Activated CD8-positive, alpha-beta memory T cell treated with anti-CD3 and anti-CD28 coated beads, Interleukin-2, amount 50 U/mL, for 24 hours (primary cell): ENCODE measurements at regions not wholly inside any gene's neighbourhood (a gene's known extent, or its start where the extent isn't known, plus 50 kb on each side); places are given as distances from the start of the nearest gene placed in this dataset.
"Not testable (repeated sequence)": the region's sequence is repeated elsewhere in the genome, so short reads cannot be mapped to it uniquely, and the experiment has no call there.

Experiments used
- DNase-seq: peaks from one replicate; pipeline ENCODE4 v3.0.0-alpha.2; 2020; ENCODE audit errors: extremely low read depth

DNA sequence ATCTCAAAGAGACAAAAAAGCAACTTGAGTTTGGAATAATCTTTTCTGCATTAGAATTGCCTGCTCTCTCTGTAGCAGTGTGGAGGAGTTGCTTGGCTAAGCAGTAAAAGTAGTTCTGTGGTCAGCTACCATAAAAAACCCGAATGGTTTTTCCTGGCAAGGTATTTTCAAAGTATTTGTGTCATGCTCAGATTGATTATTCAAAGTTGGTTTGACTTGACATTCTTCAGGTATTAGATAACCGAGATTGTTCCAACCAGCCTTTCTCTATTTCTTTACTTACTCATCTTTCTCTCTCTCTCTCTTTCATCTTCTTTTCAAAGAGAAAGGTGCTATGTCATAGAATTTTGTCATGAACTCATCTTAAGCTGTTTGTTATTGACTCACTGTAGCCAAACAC lies 404.9 kb downstream of the CPS1 start:
- DNase-seq = no peak

DNA sequence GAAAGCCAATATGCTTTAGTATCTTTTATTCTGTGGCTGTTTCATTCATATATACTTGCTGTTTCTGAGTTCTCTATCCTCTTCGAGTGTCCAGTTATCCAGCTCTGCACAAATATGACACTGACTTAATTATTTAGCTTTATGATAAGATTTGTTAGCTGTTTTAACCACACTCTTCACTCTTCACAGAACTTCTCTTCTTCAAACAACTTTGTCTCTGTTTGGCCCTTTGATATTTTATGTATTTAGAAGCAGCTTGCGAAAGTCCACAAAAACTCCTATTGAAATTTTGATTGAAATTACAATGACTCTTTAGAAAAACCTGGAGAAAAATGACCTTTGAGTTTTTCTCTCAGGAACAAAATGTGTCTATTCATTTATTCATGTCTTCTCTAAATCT lies 407.0 kb downstream of the CPS1 start:
- DNase-seq = no peak

DNA sequence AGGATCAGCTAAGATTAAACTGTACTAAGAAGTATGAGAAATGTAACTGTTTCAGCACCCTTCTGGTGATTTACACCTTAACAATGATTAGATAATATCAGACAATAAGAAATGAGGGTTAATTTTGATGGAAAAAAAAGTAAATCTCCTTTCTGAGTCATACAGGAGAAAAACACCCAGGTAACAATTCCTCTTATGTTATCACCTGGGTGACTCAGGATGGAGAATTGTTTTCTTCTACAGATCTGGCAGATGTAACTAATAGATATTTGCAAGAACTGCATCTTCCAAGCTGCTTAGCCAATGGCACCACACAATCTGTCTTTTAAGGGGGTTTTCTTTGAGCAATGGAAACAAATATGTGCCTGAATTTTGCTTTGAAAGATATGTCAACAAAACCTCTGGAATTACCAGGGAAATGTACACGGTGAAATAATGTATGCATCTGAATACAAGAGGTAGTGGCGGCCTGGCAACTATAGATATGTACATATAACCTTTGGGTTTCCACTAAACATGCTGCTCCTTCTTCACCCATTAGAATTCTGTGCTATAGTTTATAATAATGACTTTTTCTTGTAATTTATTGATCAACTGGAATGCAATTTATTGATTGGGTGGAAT lies 407.9 kb downstream of the CPS1 start:
- no peak for DNase-seq

DNA sequence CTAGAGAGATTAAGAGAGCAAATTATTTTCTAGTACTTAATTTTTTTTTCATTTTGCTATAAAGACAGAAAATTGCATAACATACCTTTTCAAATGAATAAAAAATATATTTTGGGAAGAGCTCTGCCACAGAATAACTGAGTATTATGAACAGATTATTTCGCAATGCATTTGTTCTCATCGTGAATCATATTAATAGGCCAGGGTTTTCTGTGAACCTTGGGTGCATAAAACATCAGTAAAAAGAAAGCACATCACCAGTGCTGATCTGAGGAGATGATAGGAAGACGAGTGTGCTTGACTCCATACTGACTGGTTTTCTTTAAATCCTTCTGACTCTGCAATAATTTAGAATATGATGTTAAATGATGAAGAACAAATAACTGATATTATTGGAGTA lies 409.1 kb downstream of the CPS1 start:
- DNase-seq = no peak

DNA sequence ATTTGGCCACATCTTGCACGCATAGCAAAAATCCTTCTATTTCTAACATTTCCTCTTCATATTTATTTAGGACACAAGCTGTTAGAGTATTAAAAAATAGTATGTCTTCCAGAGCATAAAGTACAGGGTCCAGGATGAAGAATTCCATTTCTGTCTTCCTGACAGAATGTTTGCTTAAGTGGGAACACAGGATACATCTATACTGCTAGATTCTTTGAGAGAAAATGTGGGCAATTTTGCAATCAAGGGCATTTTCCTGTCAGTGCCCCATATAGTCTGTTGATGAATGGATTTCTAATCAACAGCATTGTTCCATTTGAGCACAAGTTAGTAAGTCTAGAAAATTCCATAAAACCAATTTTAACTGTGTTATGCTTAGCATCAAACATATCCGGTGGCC lies 409.9 kb downstream of the CPS1 start:
- DNase-seq = no peak

DNA sequence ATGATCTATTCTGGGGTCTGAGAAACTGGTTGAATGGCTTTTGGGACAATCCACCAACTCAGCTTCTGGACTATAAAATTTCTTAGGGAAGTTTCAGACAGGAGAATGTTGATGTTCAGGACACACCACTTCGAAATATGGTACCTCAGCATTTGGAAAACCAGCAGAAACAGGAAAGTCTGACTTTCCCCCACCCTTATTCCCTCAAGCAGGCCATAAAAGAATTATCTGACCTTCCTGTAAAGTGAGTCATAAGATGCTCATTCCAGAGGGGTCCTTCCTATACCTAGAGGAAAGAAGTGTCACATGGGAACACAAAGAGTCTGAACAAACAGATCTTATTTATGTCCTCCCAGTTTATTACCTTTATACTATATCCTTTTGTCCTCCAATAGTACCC lies 415.0 kb downstream of the CPS1 start:
- no peak for DNase-seq

DNA sequence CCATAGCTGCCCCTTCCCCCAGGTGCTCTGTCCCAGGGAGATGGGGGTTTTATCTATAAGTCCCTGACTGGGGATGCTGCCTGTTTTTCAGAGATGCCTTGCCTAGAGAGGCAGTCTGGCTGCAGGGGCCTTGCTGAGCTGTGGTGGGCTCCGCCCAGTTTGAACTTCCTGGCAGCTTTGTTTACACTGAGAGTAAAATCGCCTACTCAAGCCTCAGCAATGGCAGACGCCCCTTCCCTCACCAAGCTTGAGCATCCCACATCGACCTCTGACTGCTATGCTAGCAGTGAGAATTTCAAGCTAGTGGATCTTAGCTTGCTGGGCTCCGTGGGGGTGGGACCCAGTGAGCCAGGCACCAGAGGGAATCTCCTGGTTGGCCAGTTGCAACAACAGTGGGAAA lies 430.4 kb downstream of the CPS1 start:
- DNase-seq = not testable (repeated sequence)

DNA sequence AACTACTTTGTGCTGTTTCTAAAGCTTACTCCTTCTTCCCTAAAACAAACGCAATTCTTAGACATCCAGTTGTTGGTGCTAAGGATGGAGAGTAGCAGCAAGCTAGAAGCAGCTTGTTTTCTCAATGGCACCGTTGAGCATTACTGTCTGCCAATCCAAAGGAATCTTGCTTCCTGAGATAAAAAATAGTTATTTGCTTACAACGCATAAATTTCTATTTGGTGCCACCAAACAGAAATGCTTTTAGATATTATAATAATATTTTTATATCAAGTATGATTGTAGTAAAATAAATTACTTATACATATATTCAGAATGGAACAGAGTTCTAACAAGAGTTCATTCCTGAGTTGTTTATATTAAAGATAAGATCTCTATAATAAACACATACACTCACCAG lies 434.7 kb downstream of the CPS1 start:
- no peak for DNase-seq

DNA sequence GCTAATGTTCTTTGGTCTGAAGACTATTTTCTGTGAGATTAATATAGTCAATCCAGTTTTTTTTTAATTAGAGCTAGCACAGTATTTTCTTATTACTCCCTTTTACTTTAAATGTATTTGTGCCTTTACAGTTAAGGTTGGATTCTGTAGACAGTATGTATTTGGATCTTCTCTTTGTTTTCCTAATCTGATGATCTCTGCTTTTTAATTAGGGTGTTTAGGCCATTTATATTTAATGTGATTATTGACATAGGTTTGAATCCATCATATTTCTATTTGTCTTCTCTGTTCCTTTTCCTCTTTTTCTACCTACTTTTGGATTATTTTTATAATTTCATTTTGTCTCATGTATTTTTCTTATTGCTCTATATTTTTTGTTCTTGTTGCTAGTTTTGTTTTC lies 437.7 kb downstream of the CPS1 start:
- DNase-seq = no peak

DNA sequence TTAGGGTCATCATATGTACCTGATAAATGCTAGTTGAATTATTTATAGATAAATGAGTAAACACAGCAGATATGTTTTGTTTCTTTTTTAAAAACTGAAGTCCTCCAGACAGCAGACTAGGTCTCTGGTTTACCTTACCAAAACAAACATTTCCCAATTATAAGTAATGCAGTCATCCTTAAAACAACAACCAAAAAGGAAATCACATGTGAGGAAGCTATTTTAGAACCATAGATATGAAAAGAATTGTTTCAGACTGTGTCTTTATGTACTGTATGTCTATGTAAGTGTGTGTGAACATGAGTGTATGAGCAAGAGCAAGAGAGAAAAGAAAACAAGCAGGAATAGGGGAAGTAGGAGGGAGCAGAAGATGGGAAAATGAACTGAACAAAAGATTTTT lies 441.0 kb downstream of the CPS1 start:
- no peak for DNase-seq

DNA sequence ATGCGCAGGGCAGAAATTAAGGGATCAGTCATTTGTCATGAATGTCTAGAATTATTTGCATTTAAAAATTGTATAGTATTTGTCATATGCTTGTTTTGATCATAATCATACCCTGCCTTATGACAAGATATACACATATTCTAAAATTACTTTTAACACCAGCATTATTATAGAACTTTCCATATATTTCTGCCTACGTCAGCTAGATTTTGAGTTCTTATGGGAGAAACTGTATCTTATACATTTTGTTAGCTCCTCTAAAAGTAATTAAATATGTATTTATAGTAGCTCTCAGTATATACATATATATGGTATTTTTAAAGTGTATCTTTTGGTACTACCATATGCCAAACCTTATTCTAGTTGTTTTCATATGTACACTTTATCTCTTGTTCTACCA lies 441.9 kb downstream of the CPS1 start:
- no peak for DNase-seq

DNA sequence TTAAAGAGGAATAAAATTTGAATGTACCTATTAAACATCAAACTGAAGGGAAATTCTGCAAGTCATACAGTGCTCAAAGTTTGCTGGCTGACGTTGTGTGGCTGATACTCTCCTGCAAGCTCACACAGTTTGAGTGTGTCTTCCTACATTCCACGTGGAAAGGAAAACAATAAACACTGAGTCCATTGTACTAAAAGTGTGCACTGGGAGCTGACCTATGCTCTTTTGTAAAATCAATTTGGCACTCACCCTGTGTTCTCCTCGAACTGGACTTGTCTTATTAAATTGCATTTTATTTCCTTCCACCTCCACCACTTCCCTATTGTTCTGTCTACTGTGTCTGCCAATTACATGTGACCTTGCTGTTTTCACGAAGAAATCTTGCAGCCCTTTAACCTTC lies 458.0 kb downstream of the CPS1 start:
- DNase-seq = no peak

DNA sequence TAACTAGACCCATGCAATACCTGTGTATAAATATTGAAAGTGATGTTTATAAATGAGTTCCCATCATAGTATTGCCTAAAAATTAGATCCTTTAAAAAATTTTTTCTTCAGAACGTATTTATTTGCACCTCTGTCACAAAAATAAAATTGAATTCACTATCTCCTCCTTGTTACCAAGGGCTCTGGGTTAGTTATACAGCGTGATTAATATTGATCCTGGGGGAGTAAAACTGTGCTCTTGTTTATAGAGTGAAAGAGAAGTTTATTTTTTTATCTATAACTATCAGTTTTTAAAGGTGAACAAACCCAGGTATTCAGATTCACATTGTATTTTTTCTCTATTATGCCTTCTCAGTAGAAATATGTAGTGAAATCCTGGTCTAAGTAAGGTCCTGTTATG lies 458.5 kb downstream of the CPS1 start:
- no peak for DNase-seq

DNA sequence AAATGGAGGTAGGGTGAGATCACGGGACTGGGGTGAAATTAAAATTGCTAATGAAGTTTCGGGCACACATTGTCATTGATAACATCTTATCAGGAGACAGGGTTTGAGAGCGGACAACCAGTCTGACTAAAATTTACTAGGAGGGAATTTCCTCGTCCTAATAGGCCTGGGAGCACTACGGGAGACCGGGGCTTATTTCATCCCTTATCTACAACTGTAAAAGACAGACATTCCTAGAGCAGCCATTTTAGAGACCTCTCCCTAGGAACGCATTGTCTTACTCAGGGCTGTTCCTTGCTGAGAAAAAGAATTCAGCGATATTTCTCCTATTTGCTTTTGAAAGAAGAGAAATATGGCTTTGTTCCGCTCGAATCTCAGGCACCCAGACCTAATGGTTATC lies 468.7 kb downstream of the CPS1 start:
- DNase-seq = not testable (repeated sequence)

DNA sequence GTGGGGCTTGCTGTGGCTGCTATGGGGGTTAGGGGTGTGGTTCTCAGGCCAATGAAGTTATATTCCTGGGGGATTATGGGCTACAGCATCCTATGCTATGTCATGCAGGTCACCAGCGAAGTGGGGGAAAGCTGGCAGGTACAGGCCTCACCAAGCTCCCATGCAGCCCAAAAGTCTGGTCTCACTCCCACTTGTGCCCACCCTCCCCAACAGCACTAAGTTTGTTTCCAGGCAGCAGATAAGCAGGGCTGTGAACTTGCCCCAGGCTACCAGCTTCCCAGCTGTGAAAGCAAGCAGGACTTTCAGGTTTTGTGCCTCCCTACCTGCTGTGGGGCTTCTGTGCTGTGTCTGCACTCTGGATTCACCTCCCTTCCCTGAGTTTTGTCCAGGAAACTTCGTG lies 469.7 kb downstream of the CPS1 start:
- DNase-seq = no peak

DNA sequence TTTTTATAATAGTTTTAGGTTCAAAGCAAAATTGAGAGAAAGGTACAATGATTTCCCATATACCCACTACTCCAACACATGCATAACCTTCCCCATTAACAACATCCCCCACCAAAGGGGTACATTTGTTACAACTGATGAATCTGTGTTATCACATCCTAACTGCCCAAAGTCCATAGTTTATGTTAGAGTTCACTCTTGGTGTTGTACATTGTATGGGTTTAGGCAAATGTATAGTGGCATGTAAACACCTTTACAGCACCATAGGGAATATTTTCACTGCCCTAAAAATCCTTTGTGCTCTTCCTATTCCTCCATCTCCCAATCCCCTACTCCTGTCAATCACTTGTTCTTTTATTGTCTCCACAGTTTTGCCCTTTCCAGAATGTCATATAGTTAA lies 471.6 kb downstream of the CPS1 start:
- DNase-seq = no peak

DNA sequence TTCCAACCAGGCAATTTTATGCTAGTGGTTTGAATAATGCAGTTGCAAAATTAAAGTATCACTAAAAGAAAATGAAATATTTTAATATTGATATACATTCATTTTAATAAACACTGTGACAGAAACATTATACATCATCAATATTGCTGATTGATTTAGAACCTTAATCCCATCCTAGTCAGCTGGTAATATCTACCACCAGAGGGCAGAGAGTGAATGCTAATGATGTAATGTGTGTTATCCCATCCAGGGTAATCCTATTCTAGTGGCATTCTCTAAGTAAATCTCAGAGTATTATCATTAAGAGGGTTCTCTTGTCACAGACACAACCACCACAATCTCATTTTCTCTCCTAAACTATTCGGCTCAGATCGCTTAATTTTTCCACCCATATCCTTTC lies 477.4 kb downstream of the CPS1 start:
- DNase-seq = no peak

DNA sequence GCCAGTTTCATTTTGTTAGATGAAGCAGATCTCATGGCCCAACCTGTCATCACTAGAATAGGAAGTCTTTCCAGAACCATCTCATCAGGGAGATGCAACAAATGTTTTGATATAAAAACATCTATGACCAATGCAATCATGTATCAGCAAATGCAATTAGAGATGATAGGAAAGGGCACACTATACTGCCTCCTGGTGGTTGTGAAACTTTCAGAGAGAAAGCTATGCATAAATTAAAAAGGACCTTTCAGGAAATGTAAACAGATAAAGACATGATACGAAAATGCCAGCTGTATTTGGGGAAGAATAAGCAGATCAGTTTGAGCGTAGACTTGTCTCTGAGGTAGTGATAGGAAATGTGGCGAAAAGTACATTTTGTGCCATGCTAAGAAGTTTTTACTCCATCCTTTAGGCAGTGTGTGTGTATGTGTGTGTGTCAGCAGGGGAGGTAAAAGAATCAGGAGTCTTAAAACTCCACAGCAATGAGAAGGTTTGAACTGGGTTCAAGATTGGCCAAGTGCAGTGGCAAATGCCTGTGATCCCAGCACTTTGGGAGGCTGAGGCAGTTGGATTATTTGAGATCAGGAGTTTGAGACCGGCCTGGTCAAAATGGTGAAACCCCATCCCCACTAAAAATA lies 479.3 kb downstream of the CPS1 start:
- DNase-seq = no peak

DNA sequence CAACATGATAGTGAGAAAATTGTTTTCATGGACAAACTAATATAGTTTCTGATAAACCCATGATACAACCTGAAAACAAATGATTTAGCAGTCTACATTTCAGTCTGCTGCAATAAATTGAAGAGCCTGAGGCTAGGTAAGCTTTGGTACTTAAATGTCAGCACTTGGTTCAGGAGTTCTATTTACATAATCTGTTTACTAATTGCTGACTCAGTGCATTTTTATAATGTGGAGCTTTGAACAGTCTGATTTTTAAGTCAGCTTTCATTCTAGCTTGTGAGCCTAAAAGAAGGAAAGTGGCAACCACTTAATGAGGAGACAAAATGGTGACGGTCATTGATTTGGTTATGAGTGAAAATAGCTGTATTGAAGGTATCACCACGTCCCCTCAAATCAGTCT lies 488.6 kb downstream of the CPS1 start:
- DNase-seq = no peak

DNA sequence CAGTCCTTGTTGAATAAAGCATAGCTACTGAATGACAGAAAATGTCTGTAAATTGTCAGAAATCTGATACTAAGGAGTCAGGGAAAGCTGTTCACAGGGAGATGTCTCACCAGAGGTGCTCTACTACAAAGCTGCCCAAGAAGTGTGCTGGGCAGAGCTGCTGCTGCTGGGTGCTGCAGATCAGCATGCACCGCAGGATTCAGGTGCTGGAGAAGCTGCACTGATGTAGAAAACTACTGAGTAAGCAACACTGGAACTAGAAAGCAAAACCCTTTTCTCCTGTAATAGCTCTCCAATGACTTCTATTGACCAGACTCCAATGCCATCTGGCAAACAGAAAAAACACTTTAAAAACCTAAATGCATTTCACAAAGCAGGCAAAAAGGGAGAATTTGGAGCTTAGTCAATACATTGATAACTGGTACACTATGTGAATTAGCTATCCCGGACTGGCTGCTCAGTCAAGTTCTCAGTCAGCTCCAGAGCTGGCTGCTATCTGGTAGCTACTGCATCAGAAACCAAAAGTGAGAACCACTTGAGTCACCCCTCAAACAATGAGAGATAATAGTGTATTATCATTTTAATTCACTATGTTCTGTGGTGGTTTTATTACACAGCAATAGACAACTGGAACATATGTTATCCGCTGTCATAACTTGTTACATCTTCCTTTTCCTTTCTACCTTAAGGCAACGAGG lies 493.1 kb downstream of the CPS1 start:
- DNase-seq = no peak

DNA sequence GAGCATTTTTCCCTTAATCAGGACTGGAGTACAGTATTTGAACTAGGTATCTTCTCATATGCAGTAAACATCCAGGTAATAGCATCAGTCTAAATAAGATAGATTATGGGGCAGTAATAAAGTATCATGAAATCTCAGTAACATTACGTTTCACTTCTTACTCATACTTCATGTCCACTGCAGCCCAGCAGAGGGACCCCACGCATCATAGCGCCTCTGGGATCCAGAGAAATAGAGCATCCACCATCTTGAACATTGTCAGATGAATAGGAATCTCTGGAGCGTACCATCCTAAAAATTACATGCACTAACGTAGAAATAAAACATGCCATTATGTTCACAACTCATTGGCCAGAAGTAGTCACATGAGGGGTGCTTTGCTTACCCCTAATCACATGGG lies 499.0 kb downstream of the CPS1 start:
- no peak for DNase-seq

DNA sequence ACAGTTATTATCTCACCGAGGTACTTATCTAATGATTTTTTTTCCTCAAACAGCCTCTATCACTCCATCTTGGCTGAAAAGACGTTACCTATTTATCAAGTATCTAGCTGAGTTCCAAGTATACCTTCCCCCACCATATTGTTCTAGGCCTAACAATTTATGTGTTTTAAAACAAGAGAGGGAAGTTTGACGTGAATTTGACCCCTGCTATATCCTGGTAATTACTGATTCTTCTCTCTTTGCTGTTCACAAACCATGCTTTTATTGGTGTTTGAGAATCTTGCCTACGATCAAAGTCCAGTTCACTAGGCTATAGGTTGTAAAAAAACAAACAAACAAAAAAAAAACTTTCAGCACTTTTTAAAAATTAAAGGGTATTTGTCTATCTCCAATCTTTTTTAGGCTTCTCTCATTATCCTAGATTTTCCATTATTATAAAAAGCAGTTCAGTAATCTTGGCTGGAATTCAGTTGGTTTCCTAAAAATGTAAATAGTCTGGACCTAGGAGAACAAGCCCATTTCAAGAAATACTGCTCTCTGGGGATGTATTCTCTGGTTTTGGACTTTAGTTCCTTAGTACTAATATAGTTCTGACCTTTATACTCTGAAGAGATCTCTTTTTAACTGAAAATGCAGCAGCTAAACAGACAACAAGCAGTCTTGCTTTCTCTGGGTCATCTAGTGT lies 505.4 kb downstream of the CPS1 start:
- DNase-seq = no peak

DNA sequence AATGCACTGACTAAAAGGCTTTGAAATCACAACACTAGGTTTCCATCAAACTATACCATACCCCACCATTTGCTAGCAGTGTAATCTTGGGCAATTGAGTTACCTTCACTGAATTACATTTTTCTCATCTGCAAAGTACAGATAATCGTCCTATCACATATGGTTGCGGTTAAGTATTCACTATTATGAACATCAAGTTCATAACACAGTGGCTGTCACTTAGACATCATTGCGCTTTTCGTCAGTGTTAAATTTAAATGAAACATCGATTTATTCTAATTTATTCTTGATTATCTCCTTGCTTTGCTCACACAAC lies 505.9 kb downstream of the CPS1 start:
- no peak for DNase-seq
